Fibroblast of mammary gland (primary cell): ENCODE measurements at regions not wholly inside any gene's neighbourhood (a gene's known extent, or its start where the extent isn't known, plus 50 kb on each side); places are given as distances from the start of the nearest gene placed in this dataset.

Source experiments
- DNase-seq: peaks from one replicate; pipeline ENCODE4 v3.0.0-alpha.2; 2010; ENCODE audit warnings: low read depth
- H3K4me3 ChIP-seq: 2 replicates; pipeline ENCODE4 v1.5.1; 2011; ENCODE audit warnings: low read depth, mild to moderate bottlenecking, low read length, moderate library complexity; ENCODE audit not compliant: control insufficient read depth
- CTCF ChIP-seq: conservative IDR thresholded peaks from 2 replicates; pipeline ENCODE4 v1.5.1; 2011; ENCODE audit warnings: low read depth, low read length, inconsistent platforms; ENCODE audit not compliant: control insufficient read depth, insufficient read depth

- no peak overlapping the region for H3K4me3 ChIP-seq
- TF ChIP-seq CTCF: no peak
- no peak for DNase-seq
Measured at GRCh38 chr15:88391700-88392099, 75.5 kb downstream of the MRPL46 start.

- no peak for DNase-seq
- H3K4me3 ChIP-seq: no peak overlapping the region
- no peak for TF ChIP-seq CTCF
Measured at GRCh38 chr15:88391006-88391405, 76.2 kb downstream of the MRPL46 start.

DNA sequence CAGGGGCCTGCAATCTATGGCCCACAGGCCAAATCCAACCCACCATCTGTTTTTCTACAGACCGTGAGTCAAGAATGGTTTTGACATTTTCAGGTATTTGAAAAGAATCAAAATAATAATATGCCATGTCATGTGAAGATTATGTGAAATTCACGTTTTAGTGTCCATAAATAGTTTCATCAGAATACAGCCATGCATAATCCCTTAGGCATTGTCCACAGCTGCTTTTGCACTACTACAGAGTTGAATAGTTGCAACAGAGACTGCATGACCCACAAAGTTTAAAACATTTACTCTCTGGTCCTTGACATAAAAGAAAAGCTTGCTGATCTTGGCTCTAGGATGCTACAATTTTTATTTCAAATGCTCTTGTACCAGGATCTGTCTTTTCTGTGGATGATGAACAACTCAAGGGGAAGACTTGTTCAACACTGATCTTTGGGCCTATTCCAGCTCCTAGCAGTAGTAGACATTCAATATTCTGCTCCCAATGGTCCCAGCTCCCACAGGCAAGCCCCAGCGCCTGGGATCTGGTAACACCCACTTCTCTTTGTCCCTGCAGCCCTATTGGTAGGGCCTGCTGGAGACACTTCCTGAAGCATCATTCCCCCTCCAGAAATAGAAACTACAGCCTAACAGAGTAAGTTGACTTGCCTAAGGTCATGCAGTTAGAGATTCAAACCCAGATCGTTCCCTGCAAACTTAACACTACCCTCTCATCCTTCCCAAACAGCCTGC is 76.9 kb downstream of the MRPL46 start:
- no peak overlapping the region for H3K4me3 ChIP-seq
- no peak for DNase-seq
- no peak for TF ChIP-seq CTCF

DNA sequence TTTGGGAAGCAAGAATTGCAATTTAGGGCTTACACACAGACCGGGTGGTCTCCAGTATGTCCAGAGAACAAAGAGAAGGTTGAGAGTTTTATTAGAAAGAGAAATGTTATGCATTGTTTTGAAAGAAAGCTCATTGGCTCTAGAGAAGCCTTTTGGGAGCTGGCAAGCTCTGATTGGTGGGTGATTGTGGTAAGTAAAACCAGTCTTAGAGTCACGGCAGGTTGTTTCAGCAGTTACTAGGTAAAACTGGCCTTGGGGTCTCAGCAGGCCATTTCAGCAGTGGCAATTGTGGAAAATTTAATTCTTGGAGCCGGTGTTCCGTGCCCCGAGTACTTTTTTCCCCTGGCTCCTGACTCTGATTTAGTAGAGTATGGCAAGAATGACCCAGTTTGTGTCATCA is 78.1 kb downstream of the MRPL46 start:
- no peak for TF ChIP-seq CTCF
- H3K4me3 ChIP-seq: no peak overlapping the region
- DNase-seq: no peak

DNA sequence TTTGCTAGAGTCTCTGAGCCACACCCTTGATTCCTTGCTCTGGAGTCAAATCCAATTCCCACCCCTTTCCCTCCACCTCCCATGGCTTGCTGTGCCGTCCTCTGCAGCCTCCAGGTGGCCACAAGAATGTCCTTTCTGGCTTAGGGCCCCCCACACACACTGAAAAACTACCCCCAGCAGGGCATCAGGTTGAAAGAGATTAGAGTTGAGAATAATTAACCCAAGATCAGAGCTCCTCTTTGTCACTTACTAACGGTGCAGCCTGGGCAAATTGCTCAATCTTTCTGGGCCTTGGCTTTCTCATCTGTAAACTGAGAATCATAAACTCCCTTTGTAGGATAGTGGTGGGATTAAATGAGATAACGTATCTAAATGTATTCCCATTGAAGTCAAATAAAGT is 78.5 kb downstream of the MRPL46 start:
- no peak for TF ChIP-seq CTCF
- no peak overlapping the region for H3K4me3 ChIP-seq
- DNase-seq: no peak

DNA sequence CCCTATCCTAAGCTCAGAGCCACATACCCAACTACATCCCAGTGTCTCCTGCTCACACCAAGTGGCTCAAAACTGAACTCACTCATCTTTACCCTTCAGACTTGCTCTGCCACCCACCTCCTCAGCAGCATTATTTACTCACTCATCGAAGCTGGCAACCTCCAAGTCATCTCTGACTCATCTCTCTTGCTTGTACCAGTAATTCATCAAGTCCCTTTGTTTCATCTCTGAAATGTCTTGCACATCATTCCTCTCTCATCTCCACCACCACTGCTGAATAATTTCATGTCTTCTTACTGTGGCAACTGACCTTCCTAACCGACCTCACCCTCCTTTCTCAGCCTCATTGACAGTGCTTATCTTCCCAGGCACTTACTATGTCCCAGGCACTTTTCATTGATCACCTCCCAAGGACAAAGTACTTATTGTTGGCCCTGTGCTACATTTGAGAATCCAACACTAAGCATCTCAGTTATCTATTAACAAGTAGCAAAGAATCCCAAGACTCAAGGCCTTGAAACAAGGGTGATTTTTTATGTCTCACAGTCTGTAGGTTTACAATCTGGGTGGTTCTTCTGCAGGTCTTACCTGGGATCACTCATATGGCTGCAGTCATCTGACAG is 82.0 kb downstream of the MRPL46 start:
- peak; percentile 53 for DNase-seq
- TF ChIP-seq CTCF: no peak
- H3K4me3 ChIP-seq: no peak overlapping the region
